ENCODE measurements at regions not wholly inside any gene's neighbourhood (a gene's known extent, or its start where the extent isn't known, plus 50 kb on each side); places are given as distances from the start of the nearest gene placed in this dataset.

DNA sequence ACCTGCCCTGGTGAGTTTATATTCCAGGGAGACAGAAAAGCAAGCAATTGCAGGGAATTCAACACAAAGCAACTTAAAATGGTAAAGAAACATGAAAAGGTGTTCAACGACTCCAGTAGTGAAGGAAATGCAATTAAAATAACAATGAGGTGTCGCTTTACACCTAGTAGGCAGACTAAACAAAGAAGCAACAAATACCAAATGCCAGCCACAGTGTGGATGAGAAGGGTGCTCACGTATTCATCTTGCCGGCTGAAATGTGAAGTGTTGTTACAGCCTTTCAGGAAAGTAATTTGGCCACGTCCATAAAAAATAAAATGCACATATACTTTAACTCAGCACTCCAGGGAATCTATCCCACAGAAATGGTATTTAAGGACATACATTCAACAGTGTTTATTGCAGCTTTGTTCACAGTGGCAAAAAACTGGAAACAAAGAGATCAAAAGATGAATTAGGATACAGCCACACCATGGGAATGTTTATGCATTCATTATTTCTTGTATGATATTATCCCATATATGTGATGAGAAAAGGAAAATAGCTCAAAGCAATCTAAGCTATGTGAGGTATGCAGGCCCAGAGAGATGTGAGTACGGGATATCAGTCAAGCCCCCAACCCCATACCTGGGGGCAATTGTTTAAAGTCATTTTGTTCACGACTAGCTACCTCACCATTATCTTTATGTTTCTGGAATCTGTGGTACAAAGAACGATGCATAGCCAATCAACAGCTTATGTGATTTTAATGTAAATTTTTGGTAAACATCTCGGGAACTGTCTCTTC is 266.0 kb upstream of the SOX4 start:
- no peaks in the 10 kb centered on the region for H3K4me1 ChIP-seq (ENCODE audit: control insufficient read depth in 2 of 2, insufficient read depth in 2 of 2, low read length in 2 of 2)
- no peak overlapping the region for H3K4me3 ChIP-seq (ENCODE audit: control extremely low read depth in 1 of 5, extremely low read depth in 1 of 5, insufficient read depth in 1 of 5, low read depth in 2 of 5, low read length in 4 of 5)
- H3K36me3 ChIP-seq (replicated peaks in 1 of 2; ENCODE audit: control extremely low read depth in 1 of 2, control insufficient read depth in 1 of 2, extremely low read depth in 1 of 2, insufficient read depth in 2 of 2, low read length in 1 of 2), result no peaks in the 10 kb centered on the region
- POLR2A ChIA-PET, result no interaction called here
- H3K4me2 ChIP-seq (replicated peaks; ENCODE audit: low read depth, low read length, poor library complexity, severe bottlenecking), result no peak overlapping the region
- no peaks in the 10 kb centered on the region for H3K79me2 ChIP-seq (ENCODE audit: control insufficient read depth, insufficient read depth, low read length)
- no peaks in the 10 kb centered on the region for H3K27me3 ChIP-seq (replicated peaks in 1 of 4; ENCODE audit: control extremely low read depth in 1 of 4, control insufficient read depth in 3 of 4, insufficient read depth in 4 of 4, low read length in 3 of 4)
- H4K20me1 ChIP-seq (ENCODE audit: control insufficient read depth, insufficient read depth, low read length, poor library complexity, severe bottlenecking), result no peaks in the 10 kb centered on the region
- no peak overlapping the region for H3K9ac ChIP-seq (ENCODE audit: low read length)
- TF ChIP-seq, protein P1, sequence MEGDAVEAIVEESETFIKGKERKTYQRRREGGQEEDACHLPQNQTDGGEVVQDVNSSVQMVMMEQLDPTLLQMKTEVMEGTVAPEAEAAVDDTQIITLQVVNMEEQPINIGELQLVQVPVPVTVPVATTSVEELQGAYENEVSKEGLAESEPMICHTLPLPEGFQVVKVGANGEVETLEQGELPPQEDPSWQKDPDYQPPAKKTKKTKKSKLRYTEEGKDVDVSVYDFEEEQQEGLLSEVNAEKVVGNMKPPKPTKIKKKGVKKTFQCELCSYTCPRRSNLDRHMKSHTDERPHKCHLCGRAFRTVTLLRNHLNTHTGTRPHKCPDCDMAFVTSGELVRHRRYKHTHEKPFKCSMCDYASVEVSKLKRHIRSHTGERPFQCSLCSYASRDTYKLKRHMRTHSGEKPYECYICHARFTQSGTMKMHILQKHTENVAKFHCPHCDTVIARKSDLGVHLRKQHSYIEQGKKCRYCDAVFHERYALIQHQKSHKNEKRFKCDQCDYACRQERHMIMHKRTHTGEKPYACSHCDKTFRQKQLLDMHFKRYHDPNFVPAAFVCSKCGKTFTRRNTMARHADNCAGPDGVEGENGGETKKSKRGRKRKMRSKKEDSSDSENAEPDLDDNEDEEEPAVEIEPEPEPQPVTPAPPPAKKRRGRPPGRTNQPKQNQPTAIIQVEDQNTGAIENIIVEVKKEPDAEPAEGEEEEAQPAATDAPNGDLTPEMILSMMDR (IDR thresholded peaks at IDR 0.05), result no peak
- TF ChIP-seq EZH2 (IDR thresholded peaks at IDR 0.05; ENCODE audit: borderline replicate concordance, insufficient read depth, low read depth, low read length, poor library complexity, severe bottlenecking), result no peak
- Mint-ChIP-seq H3K4me3 (no peak overlapping the region), H3K27ac (no peak overlapping the region), H3K9me3 (ENCODE audit: insufficient read depth) (no peaks in the 10 kb centered on the region), H3K4me1 (no peaks in the 10 kb centered on the region), H3K27me3 (peaks cover 8% of the 10 kb centered on the region)
- CTCF ChIA-PET, result no interaction called here
- no CpG with 5 or more reads among the region's 9 CpGs for WGBS (ENCODE audit: insufficient coverage)
- H3K9me3 ChIP-seq (ENCODE audit: control extremely low read depth in 1 of 3, control insufficient read depth in 2 of 3, insufficient read depth in 1 of 3, low read length in 2 of 3), result no peaks in the 10 kb centered on the region
- intact Hi-C loops (cut with micrococcal nuclease), result no loop called here
- no peak overlapping the region for H2AFZ ChIP-seq (ENCODE audit: insufficient read depth, low read depth, low read length, poor library complexity, severe bottlenecking)
- no peak overlapping the region for H3K27ac ChIP-seq (ENCODE audit: low read length in 2 of 2)
- ATAC-seq (ENCODE audit: low read depth) (no peak), DNase-seq (no peak)

DNA sequence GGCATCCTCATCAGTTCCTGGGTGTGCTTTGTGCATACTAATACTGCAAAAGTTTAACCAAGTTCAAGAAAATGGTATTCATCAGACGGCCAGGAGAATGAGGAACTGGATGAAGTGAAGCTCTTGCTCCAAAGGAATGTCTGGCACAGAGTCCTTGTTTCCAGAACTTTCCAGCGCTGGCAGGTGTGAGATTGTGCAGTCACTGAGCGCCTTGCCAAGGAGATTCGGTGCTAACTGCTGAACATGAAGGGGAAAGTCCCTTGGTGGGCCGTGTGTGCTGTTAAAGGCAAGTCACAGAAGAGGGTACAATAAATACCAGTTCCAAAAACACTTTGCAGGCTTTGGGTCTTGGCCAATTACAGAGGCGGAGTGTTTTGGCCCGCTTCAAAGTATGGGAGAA is 262.3 kb upstream of the SOX4 start:
- no peaks in the 10 kb centered on the region for H3K9me3 ChIP-seq (ENCODE audit: control extremely low read depth in 1 of 3, control insufficient read depth in 2 of 3, insufficient read depth in 1 of 3, low read length in 2 of 3)
- H3K27ac ChIP-seq (ENCODE audit: low read length in 2 of 2), result no peak overlapping the region
- no peaks in the 10 kb centered on the region for H3K79me2 ChIP-seq (ENCODE audit: control insufficient read depth, insufficient read depth, low read length)
- Mint-ChIP-seq H3K4me3 (no peak overlapping the region), H3K9me3 (ENCODE audit: insufficient read depth) (no peaks in the 10 kb centered on the region), H3K27ac (no peak overlapping the region), H3K27me3 (peaks cover 8% of the 10 kb centered on the region), H3K4me1 (no peaks in the 10 kb centered on the region)
- H4K20me1 ChIP-seq (ENCODE audit: control insufficient read depth, insufficient read depth, low read length, poor library complexity, severe bottlenecking), result no peaks in the 10 kb centered on the region
- H2AFZ ChIP-seq (ENCODE audit: insufficient read depth, low read depth, low read length, poor library complexity, severe bottlenecking), result no peak overlapping the region
- TF ChIP-seq, protein P1 (IDR thresholded peaks at IDR 0.05), result no peak
- H3K36me3 ChIP-seq (replicated peaks in 1 of 2; ENCODE audit: control extremely low read depth in 1 of 2, control insufficient read depth in 1 of 2, extremely low read depth in 1 of 2, insufficient read depth in 2 of 2, low read length in 1 of 2), result no peaks in the 10 kb centered on the region
- no peaks in the 10 kb centered on the region for H3K27me3 ChIP-seq (replicated peaks in 1 of 4; ENCODE audit: control extremely low read depth in 1 of 4, control insufficient read depth in 3 of 4, insufficient read depth in 4 of 4, low read length in 3 of 4)
- CTCF ChIA-PET, result no interaction called here
- H3K4me1 ChIP-seq (ENCODE audit: control insufficient read depth in 2 of 2, insufficient read depth in 2 of 2, low read length in 2 of 2), result no peaks in the 10 kb centered on the region
- H3K4me2 ChIP-seq (replicated peaks; ENCODE audit: low read depth, low read length, poor library complexity, severe bottlenecking), result no peak overlapping the region
- intact Hi-C loops (cut with micrococcal nuclease), result no loop called here
- ATAC-seq (ENCODE audit: low read depth) (no peak), DNase-seq (no peak)
- POLR2A ChIA-PET, result no interaction called here
- 90% methylated on average over 1 of the region's 7 CpGs for WGBS (ENCODE audit: insufficient coverage)
- no peak overlapping the region for H3K9ac ChIP-seq (ENCODE audit: low read length)
- H3K4me3 ChIP-seq (ENCODE audit: control extremely low read depth in 1 of 5, extremely low read depth in 1 of 5, insufficient read depth in 1 of 5, low read depth in 2 of 5, low read length in 4 of 5), result no peak overlapping the region

Data from B cell (primary cell).